ENCODE measurements at regions not wholly inside any gene's neighbourhood (a gene's known extent, or its start where the extent isn't known, plus 50 kb on each side); places are given as distances from the start of the nearest gene placed in this dataset.

DNA sequence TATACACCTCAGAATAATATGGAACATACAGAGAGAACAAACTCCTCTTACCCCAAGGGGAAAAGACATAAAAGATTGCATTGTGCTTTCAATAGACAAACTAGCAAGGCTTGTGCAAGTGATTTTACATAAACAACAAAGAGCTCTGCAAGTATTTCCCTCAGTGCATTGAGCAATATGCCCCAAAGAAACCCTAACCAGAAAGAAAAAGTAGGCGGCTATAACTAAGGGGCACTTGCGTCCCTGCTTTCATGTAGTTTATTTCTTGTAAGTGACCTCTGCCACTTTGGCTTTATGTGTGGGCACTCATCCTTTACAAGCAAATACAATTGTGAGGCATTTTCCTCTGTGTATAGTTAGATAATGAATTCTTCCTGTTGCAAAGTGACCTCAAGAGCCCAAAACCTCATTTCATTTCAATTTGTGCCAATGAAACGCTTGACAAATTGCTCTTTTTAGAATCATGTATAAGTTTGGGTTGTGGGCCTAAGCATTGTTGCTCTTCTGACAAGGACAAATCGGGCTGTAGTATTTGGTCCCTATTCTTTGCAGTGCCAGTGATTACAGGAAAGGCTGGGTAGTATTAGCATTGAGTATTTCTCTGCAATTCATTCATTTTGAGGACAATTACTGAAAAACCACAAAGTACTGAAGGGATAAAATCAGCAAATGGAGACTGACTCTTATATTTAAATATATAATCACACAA lies 282.2 kb downstream of the DTWD2 start (continued):
- TF ChIP-seq, protein P1, sequence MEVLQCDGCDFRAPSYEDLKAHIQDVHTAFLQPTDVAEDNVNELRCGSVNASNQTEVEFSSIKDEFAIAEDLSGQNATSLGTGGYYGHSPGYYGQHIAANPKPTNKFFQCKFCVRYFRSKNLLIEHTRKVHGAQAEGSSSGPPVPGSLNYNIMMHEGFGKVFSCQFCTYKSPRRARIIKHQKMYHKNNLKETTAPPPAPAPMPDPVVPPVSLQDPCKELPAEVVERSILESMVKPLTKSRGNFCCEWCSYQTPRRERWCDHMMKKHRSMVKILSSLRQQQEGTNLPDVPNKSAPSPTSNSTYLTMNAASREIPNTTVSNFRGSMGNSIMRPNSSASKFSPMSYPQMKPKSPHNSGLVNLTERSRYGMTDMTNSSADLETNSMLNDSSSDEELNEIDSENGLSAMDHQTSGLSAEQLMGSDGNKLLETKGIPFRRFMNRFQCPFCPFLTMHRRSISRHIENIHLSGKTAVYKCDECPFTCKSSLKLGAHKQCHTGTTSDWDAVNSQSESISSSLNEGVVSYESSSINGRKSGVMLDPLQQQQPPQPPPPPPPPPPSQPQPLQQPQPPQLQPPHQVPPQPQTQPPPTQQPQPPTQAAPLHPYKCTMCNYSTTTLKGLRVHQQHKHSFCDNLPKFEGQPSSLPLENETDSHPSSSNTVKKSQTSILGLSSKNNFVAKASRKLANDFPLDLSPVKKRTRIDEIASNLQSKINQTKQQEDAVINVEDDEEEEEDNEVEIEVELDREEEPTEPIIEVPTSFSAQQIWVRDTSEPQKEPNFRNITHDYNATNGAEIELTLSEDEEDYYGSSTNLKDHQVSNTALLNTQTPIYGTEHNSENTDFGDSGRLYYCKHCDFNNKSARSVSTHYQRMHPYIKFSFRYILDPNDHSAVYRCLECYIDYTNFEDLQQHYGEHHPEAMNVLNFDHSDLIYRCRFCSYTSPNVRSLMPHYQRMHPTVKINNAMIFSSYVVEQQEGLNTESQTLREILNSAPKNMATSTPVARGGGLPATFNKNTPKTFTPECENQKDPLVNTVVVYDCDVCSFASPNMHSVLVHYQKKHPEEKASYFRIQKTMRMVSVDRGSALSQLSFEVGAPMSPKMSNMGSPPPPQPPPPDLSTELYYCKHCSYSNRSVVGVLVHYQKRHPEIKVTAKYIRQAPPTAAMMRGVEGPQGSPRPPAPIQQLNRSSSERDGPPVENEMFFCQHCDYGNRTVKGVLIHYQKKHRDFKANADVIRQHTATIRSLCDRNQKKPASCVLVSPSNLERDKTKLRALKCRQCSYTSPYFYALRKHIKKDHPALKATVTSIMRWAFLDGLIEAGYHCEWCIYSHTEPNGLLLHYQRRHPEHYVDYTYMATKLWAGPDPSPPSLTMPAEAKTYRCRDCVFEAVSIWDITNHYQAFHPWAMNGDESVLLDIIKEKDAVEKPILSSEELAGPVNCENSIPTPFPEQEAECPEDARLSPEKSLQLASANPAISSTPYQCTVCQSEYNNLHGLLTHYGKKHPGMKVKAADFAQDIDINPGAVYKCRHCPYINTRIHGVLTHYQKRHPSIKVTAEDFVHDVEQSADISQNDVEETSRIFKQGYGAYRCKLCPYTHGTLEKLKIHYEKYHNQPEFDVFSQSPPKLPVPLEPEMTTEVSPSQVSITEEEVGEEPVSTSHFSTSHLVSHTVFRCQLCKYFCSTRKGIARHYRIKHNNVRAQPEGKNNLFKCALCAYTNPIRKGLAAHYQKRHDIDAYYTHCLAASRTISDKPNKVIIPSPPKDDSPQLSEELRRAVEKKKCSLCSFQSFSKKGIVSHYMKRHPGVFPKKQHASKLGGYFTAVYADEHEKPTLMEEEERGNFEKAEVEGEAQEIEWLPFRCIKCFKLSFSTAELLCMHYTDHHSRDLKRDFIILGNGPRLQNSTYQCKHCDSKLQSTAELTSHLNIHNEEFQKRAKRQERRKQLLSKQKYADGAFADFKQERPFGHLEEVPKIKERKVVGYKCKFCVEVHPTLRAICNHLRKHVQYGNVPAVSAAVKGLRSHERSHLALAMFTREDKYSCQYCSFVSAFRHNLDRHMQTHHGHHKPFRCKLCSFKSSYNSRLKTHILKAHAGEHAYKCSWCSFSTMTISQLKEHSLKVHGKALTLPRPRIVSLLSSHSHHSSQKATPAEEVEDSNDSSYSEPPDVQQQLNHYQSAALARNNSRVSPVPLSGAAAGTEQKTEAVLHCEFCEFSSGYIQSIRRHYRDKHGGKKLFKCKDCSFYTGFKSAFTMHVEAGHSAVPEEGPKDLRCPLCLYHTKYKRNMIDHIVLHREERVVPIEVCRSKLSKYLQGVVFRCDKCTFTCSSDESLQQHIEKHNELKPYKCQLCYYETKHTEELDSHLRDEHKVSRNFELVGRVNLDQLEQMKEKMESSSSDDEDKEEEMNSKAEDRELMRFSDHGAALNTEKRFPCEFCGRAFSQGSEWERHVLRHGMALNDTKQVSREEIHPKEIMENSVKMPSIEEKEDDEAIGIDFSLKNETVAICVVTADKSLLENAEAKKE (CRISPR knock-in tag; IDR thresholded peaks at IDR 0.05), result no peak
- TF ChIP-seq JUNB (IDR thresholded peaks at IDR 0.05; ENCODE audit: unreplicated experiment) (no peak), POLR2AphosphoS5 (IDR thresholded peaks at IDR 0.05; ENCODE audit: low read depth) (no peak), EZH2phosphoT487 (IDR thresholded peaks at IDR 0.05; ENCODE audit: unreplicated experiment) (no peak)

DNA sequence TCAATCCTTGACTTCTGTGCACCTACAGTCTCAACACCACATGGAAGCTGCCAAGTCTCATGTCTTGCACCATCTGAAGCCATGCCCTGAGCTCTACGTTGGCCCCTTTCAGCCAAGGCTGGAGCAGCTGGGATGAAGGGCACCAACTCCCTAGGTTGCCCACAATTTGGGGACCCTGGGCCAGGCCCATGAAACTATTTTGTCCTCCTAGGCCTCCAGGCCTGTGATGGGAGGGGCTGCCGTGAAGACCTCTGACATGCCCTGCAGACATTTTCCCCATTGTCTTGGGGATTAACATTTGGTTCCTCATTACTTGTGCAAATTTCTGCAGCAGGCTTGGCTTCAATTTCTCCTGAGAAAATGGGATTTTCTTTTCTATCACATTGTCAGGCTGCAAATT lies 285.1 kb downstream of the DTWD2 start:
- H2AFZ ChIP-seq, result no peak overlapping the region
- H3K4me2 ChIP-seq, result no peak overlapping the region
- Mint-ChIP-seq H3K27ac (no peak overlapping the region), H3K9me3 (peaks cover 36% of the 10 kb centered on the region), H3K27me3 (ENCODE audit: insufficient read depth, low read depth, poor library complexity) (peaks cover 4% of the 10 kb centered on the region), H3K36me3 (ENCODE audit: low read depth) (peaks cover 30% of the 10 kb centered on the region), H3K4me1 (no peaks in the 10 kb centered on the region), H3K4me3 (no peak overlapping the region)
- H3K4me1 ChIP-seq (ENCODE audit: insufficient read depth), result no peaks in the 10 kb centered on the region
- no peaks in the 10 kb centered on the region for H4K20me1 ChIP-seq (replicated peaks; ENCODE audit: insufficient read depth)
- no peaks in the 10 kb centered on the region for H3F3A ChIP-seq (replicated peaks; ENCODE audit: low read depth)
- no peaks in the 10 kb centered on the region for H3K27me3 ChIP-seq (ENCODE audit: insufficient read depth)
- ATAC-seq, result no peak
- TF ChIP-seq CREB1 (CRISPR knock-in tag; IDR thresholded peaks at IDR 0.05; ENCODE audit: low read depth) (no peak), POLR2AphosphoS5 (IDR thresholded peaks at IDR 0.05; ENCODE audit: low read depth) (no peak)
- H3K9me2 ChIP-seq (ENCODE audit: insufficient read depth), result 0 out of 2 replicates have a peak, but pooled peaks cover 9% of the 10 kb centered on the region
- H3K4me3 ChIP-seq, result no peak overlapping the region
- no peak for DNase-seq (ENCODE audit: low spot score)
- no peaks in the 10 kb centered on the region for H3K79me2 ChIP-seq (replicated peaks; ENCODE audit: insufficient read depth)
- H3K27ac ChIP-seq (ENCODE audit: low read depth), result no peak overlapping the region
- peaks cover 6% of the 10 kb centered on the region; the same call in 1 of the 2 replicates for H3K36me3 ChIP-seq (ENCODE audit: insufficient read depth)

Measured in GM23338 (cell line).